Left lung (tissue), 4 donors: ENCODE measurements at regions not wholly inside any gene's neighbourhood (a gene's known extent, or its start where the extent isn't known, plus 50 kb on each side); places are given as distances from the start of the nearest gene placed in this dataset.

Experiments
- ATAC-seq: fragments of 200-7000 bp; cut with Tn5 transposase; one replicate; pipeline ENCODE4 v1.9.1; 2020; ENCODE audit warnings: moderate library complexity
- DNase-seq, 4 donors: peaks; one replicate each; pipeline ENCODE4 v3.0.0-alpha.2; 2013 to 2020
- H3K27ac ChIP-seq, 2 donors: fragments of 200-600 bp; sonication (generic) in 1 of 2; one replicate each; pipeline versions ENCODE4 v1.5.0 to v1.8.0; 2020 to 2021
- H3K27me3 ChIP-seq, 2 donors: fragments of 200-600 bp; sonication (generic) in 1 of 2; one replicate each; pipeline versions ENCODE4 v1.5.0 to v1.8.0; 2020 to 2021
- H3K36me3 ChIP-seq, 2 donors: fragments of 200-600 bp; sonication (generic) in 1 of 2; one replicate each; pipeline versions ENCODE4 v1.5.0 to v1.8.0; 2020 to 2021
- H3K4me1 ChIP-seq, 2 donors: fragments of 200-600 bp; one replicate each; pipeline ENCODE4 v1.8.0; 2021
- H3K4me3 ChIP-seq, 2 donors: fragments of 200-600 bp; sonication (generic) in 1 of 2; one replicate each; pipeline versions ENCODE4 v1.5.0 to v1.8.0; 2020 to 2021; ENCODE audit warnings: mild to moderate bottlenecking in 1 of 2
- H3K9me3 ChIP-seq, 2 donors: fragments of 200-600 bp; sonication (generic) in 1 of 2; one replicate each; pipeline versions ENCODE4 v1.5.0 to v1.8.0; 2020 to 2021
- CTCF ChIP-seq, 2 donors: fragments of 200-600 bp; sonication (generic) in 1 of 2; IDR thresholded peaks; one replicate each; pipeline versions ENCODE4 v1.5.0 to v1.8.0; 2021; ENCODE audit warnings: antibody characterized with exemption in 2 of 2
- intact Hi-C, 2 donors: fragments of 100-400 bp; cut with DNase I; formaldehyde crosslinking; loops; one replicate each; pipeline versions ENCODE4 v1.11.2 to v1.14.2; 2022
- donor health status: DM: no; HTN: yes; CAD: no.
- donor health status: DM: no; HTN: no; CAD: no.

GRCh38 chr5:167763772-167764171 is 527.7 kb upstream of the WWC1 start:
- TF ChIP-seq CTCF (IDR thresholded peaks at IDR 0.05) = no peak
- H3K4me1 ChIP-seq = no peaks in the 10 kb centered on the region
- ATAC-seq = no peak
- no peak overlapping the region for H3K4me3 ChIP-seq
- H3K36me3 ChIP-seq = no peaks in the 10 kb centered on the region
- H3K27ac ChIP-seq = no peak overlapping the region
- intact Hi-C loops = no loop called here
- H3K9me3 ChIP-seq = no peaks in the 10 kb centered on the region
- H3K27me3 ChIP-seq = no peaks in the 10 kb centered on the region
- DNase-seq = no peak

- no peak for DNase-seq
- Histone ChIP-seq H3K27ac (no peak overlapping the region), H3K4me3 (no peak overlapping the region), H3K9me3 (no peaks in the 10 kb centered on the region), H3K27me3 (no peaks in the 10 kb centered on the region), H3K36me3 (no peaks in the 10 kb centered on the region), H3K4me1 (no peaks in the 10 kb centered on the region)
- ATAC-seq = no peak
- TF ChIP-seq CTCF (IDR thresholded peaks at IDR 0.05) = no peak
- intact Hi-C loops = no loop called here
Observed at GRCh38 chr5:167764641-167765289, 526.7 kb upstream of the WWC1 start.

- DNase-seq (no peak), ATAC-seq (no peak)
- H3K4me1 ChIP-seq = no peaks in the 10 kb centered on the region
- no peaks in the 10 kb centered on the region for H3K27me3 ChIP-seq
- TF ChIP-seq CTCF (IDR thresholded peaks at IDR 0.05) = no peak
- no peak overlapping the region for H3K4me3 ChIP-seq
- no peaks in the 10 kb centered on the region for H3K9me3 ChIP-seq
- H3K36me3 ChIP-seq = no peaks in the 10 kb centered on the region
- intact Hi-C loops = no loop called here
- no peak overlapping the region for H3K27ac ChIP-seq
Observed at GRCh38 chr5:167765352-167765751, 526.1 kb upstream of the WWC1 start.

GRCh38 chr5:167766957-167767356 is 524.5 kb upstream of the WWC1 start:
- intact Hi-C loops = no loop called here
- DNase-seq (no peak), ATAC-seq (no peak)
- Histone ChIP-seq H3K36me3 (no peaks in the 10 kb centered on the region), H3K9me3 (no peaks in the 10 kb centered on the region), H3K27me3 (no peaks in the 10 kb centered on the region), H3K27ac (no peak overlapping the region), H3K4me3 (no peak overlapping the region), H3K4me1 (no peaks in the 10 kb centered on the region)
- no peak for TF ChIP-seq CTCF (IDR thresholded peaks at IDR 0.05)

GRCh38 chr5:167767795-167768194 is 523.6 kb upstream of the WWC1 start:
- no peaks in the 10 kb centered on the region for H3K27me3 ChIP-seq
- no peaks in the 10 kb centered on the region for H3K9me3 ChIP-seq
- no peak overlapping the region for H3K27ac ChIP-seq
- no peaks in the 10 kb centered on the region for H3K4me1 ChIP-seq
- H3K36me3 ChIP-seq = no peaks in the 10 kb centered on the region
- DNase-seq (no peak), ATAC-seq (no peak)
- intact Hi-C loops = no loop called here
- TF ChIP-seq CTCF (IDR thresholded peaks at IDR 0.05) = no peak
- no peak overlapping the region for H3K4me3 ChIP-seq
